ENCODE measurements at regions not wholly inside any gene's neighbourhood (a gene's known extent, or its start where the extent isn't known, plus 50 kb on each side); places are given as distances from the start of the nearest gene placed in this dataset.

DNA sequence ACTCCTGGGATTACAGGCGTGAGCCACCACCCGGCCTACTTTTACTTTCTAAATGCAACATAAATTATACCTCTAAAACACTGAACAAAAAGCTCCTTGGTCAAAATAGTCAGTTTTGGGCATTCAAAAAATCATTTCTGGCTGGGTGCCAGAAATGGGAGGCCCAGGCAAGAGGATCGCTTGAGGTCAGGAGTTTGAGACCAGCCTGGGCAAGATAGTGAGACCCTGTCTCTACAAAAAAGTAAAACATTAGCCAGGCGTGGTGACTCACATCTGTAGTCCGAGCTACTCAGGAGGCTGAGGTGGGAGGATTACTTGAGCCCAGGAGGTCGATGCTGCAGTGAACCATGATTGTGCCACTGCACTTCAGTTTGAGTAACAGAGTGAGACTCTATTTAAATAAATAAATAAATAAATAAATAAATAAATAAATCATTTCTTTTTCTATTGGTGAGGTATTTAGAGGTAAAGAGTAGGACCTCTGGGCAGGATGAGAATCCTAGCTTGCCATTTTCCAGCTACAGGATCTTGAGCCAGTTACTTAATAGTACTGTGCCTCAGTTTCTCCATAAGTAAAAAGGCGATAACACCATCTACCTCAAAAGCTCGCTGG, 87.6 kb downstream of the SKIDA1 start:
- in situ Hi-C loops (cut with HindIII; ENCODE audit: low pct_unique_long_range_greater_than_20kb, low sequenced_read_pairs) (no loop called here), intact Hi-C loops (cut with micrococcal nuclease; ENCODE audit: unreplicated experiment) (no loop called here)
- Histone ChIP-seq H3K27me3 (ENCODE audit: control insufficient read depth, insufficient read depth, low read length) (no peaks in the 10 kb centered on the region), H3K9me3 (ENCODE audit: control insufficient read depth, insufficient read depth, low read depth, low read length) (no peaks in the 10 kb centered on the region), H3K27ac (ENCODE audit: low read length) (no peak overlapping the region), H3K36me3 (ENCODE audit: control insufficient read depth, insufficient read depth, low read length) (no peaks in the 10 kb centered on the region), H3K4me1 (ENCODE audit: control insufficient read depth, insufficient read depth, low read length) (no peaks in the 10 kb centered on the region; the same call in 1 of the 2 replicates), H3K4me3 (ENCODE audit: low read depth in 2 of 2, low read length in 2 of 2) (no peak overlapping the region)
- no TSS peak for BruUV-seq (replicated peaks)
- CTCF ChIA-PET = no interaction called here
- DNase-seq (ENCODE audit: low read depth, low spot score) (no peak), ATAC-seq (no peak)
- POLR2A ChIA-PET = no interaction called here
- TF ChIP-seq REST (IDR thresholded peaks at IDR 0.05; ENCODE audit: insufficient read depth in 1 of 2, low read depth in 2 of 2, low read length in 1 of 2) = no peak
- TF ChIP-seq CTCF (IDR thresholded peaks at IDR 0.05) = no peak
- no peak for TF ChIP-seq POLR2AphosphoS5 (IDR thresholded peaks at IDR 0.05; ENCODE audit: low read depth, low read length)
- TF ChIP-seq SIN3A (IDR thresholded peaks at IDR 0.05; ENCODE audit: borderline replicate concordance, insufficient read depth, low read depth, low read length) = no peak
- TF ChIP-seq TCF7L2 (IDR thresholded peaks at IDR 0.05; ENCODE audit: low read depth, low read length) = no peak

GRCh38 chr10:21432266-21432665, 93.2 kb downstream of the SKIDA1 start:
- Histone ChIP-seq H3K27ac (ENCODE audit: low read length) (peak overlapping the region; percentile 65; the same call in 1 of the 2 replicates), H3K4me1 (ENCODE audit: control insufficient read depth, insufficient read depth, low read length) (no peaks in the 10 kb centered on the region), H3K9me3 (ENCODE audit: control insufficient read depth, insufficient read depth, low read depth, low read length) (no peaks in the 10 kb centered on the region), H3K4me3 (ENCODE audit: low read depth in 2 of 2, low read length in 2 of 2) (no peak overlapping the region), H3K27me3 (ENCODE audit: control insufficient read depth, insufficient read depth, low read length) (no peaks in the 10 kb centered on the region), H3K36me3 (ENCODE audit: control insufficient read depth, insufficient read depth, low read length) (no peaks in the 10 kb centered on the region)
- CTCF ChIA-PET = no interaction called here
- no TSS peak for BruUV-seq (replicated peaks)
- ATAC-seq (no peak), DNase-seq (ENCODE audit: low read depth, low spot score) (no peak)
- intact Hi-C loops (cut with micrococcal nuclease; ENCODE audit: unreplicated experiment) = no loop called here
- POLR2A ChIA-PET = no interaction called here
- TF ChIP-seq CTCF (IDR thresholded peaks at IDR 0.05) (no peak), TCF7L2 (IDR thresholded peaks at IDR 0.05; ENCODE audit: low read depth, low read length) (no peak), SIN3A (IDR thresholded peaks at IDR 0.05; ENCODE audit: borderline replicate concordance, insufficient read depth, low read depth, low read length) (no peak), POLR2AphosphoS5 (IDR thresholded peaks at IDR 0.05; ENCODE audit: low read depth, low read length) (no peak)
- in situ Hi-C loops (cut with HindIII; ENCODE audit: low pct_unique_long_range_greater_than_20kb, low sequenced_read_pairs) = no loop called here
